K562 (cell line): ENCODE measurements at regions not wholly inside any gene's neighbourhood (a gene's known extent, or its start where the extent isn't known, plus 50 kb on each side); places are given as distances from the start of the nearest gene placed in this dataset.

Experiments used
- ATAC-seq: fragments of 200-7000 bp; cut with Tn5 transposase; 3 replicates; pipeline ENCODE4 v1.9.1; 2020; ENCODE audit warnings: moderate library complexity
- BruUV-seq: library from RNA; stranded (reverse); fragments of 400-500 nt; replicated peaks from 2 replicates; lab custom pipeline; 2021; lab: Mats Ljungman, UMichigan
- CTCF ChIA-PET: fragments of 300-600 bp; formaldehyde crosslinking; extraction: SDS; loops from one replicate; lab custom pipeline; 2021; ENCODE audit warnings: low intra/inter-chr PET ratio; lab: Yijun Ruan, JAX
- POLR2A ChIA-PET: fragments of 300-600, 350-650 bp; sonication (Branson Sonifier 250); formaldehyde crosslinking; extraction: SDS; loops from one replicate; lab custom pipeline; 2021; ENCODE audit warnings: antibody characterized with exemption, inconsistent platforms; lab: Yijun Ruan, JAX
- DNase-seq, 4 experiments: peaks; one replicate each; pipeline versions ENCODE4 v3.0.0 to v3.0.0-alpha.2; 2011 to 2018; ENCODE audit warnings: low spot score in 3 of 4, mixed read lengths in 3 of 4; ENCODE audit errors: extremely low read depth in 1 of 4
- FAIRE-seq: peaks from 2 replicates; lab custom pipeline; 2011; peaks lifted over from hg19 to GRCh38; lab: Jason Lieb, UNC
- H2AFZ ChIP-seq: 2 replicates; pipeline ENCODE4 v1.6.0; 2011; ENCODE audit warnings: low read depth, low read length, control low read depth, inconsistent platforms
- H3K27ac ChIP-seq: fragments of 200-600 bp; 3 replicates; pipeline ENCODE4 v1.8.0; 2011; ENCODE audit warnings: low read depth, mild to moderate bottlenecking, control low read depth, inconsistent platforms, low read length, moderate library complexity, mixed read lengths; ENCODE audit errors: extremely low read depth
- H3K27me3 ChIP-seq, 2 experiments: fragments of 300-600 bp in 1 of 2; 2 replicates in 1 of 2; 3 replicates in 1 of 2; pipeline versions ENCODE4 v1.6.0 to v1.8.0; 2011; ENCODE audit warnings: inconsistent platforms in 2 of 2, low read length in 2 of 2, mild to moderate bottlenecking in 1 of 2, mixed read lengths in 1 of 2, moderate library complexity in 1 of 2; ENCODE audit not compliant: control insufficient read depth in 2 of 2, insufficient read depth in 2 of 2
- H3K36me3 ChIP-seq: fragments of 300-600 bp; 3 replicates; pipeline ENCODE4 v1.8.0; 2011; ENCODE audit warnings: mild to moderate bottlenecking, low read length, inconsistent platforms; ENCODE audit not compliant: control insufficient read depth, insufficient read depth
- H3K4me1 ChIP-seq, 2 experiments: fragments of 200-600 bp in 1 of 2; replicated peaks in 1 of 2; 2 replicates in 1 of 2; 3 replicates in 1 of 2; pipeline versions ENCODE4 v1.5.1 to v1.8.0; 2011; ENCODE audit warnings: inconsistent platforms in 2 of 2, low read length in 2 of 2, mild to moderate bottlenecking in 1 of 2, mixed read lengths in 1 of 2, moderate library complexity in 1 of 2; ENCODE audit not compliant: control insufficient read depth in 2 of 2, insufficient read depth in 2 of 2
- H3K4me2 ChIP-seq: 2 replicates; pipeline ENCODE4 v1.6.1; 2011; ENCODE audit warnings: low read length, control low read depth, inconsistent platforms, mixed read lengths; ENCODE audit not compliant: insufficient read depth
- H3K4me3 ChIP-seq: fragments of 200-600 bp; sonication (generic), shearing (Covaris generic); 2 replicates; pipeline ENCODE4 v1.5.1; 2016; ENCODE audit warnings: control low read depth, inconsistent platforms
- H3K79me2 ChIP-seq: fragments of 200-600 bp; 3 replicates; pipeline ENCODE4 v1.8.0; 2011; ENCODE audit warnings: low read length, inconsistent platforms; ENCODE audit not compliant: control insufficient read depth, insufficient read depth
- H3K9ac ChIP-seq, 2 experiments: 2 replicates each; pipeline versions ENCODE4 v1.6.0 to v1.6.1; 2011; ENCODE audit warnings: low read depth in 2 of 2, low read length in 2 of 2, control low read depth in 1 of 2, inconsistent platforms in 1 of 2, mild to moderate bottlenecking in 1 of 2, mixed read lengths in 1 of 2; ENCODE audit not compliant: insufficient read depth in 1 of 2
- H3K9me1 ChIP-seq: one replicate; pipeline ENCODE4 v1.6.0; 2011; ENCODE audit warnings: inconsistent platforms, mild to moderate bottlenecking, low read length, moderate library complexity; ENCODE audit not compliant: control insufficient read depth, insufficient read depth
- H3K9me3 ChIP-seq: replicated peaks from 2 replicates; pipeline ENCODE4 v1.5.1; 2011; ENCODE audit warnings: low read depth, low read length, inconsistent platforms; ENCODE audit not compliant: control insufficient read depth, insufficient read depth
- H4K20me1 ChIP-seq: replicated peaks from 2 replicates; pipeline ENCODE4 v1.6.1; 2011; ENCODE audit warnings: low read length, inconsistent platforms, mixed read lengths; ENCODE audit not compliant: control insufficient read depth, insufficient read depth
- HNRNPUL1 ChIP-seq: fragments of 200-400 bp; formaldehyde crosslinking; IDR thresholded peaks from 2 replicates; pipeline ENCODE4 v1.6.1; 2017; ENCODE audit warnings: low read length
- MBD2 ChIP-seq: sonication (generic); IDR thresholded peaks from 2 replicates; pipeline ENCODE4 v1.6.1; 2016; ENCODE audit warnings: low read depth, borderline replicate concordance
- MEF2D ChIP-seq: conservative IDR thresholded peaks from 2 replicates; pipeline ENCODE4 v1.6.1; 2016; ENCODE audit warnings: low read depth, missing genetic modification characterization, missing compliant biosample characterization
- MXI1 ChIP-seq: IDR thresholded peaks from 2 replicates; pipeline ENCODE4 v1.6.1; 2011; ENCODE audit warnings: low read depth, mild to moderate bottlenecking, improper control_type of control experiment, low read length
- NCOR1 ChIP-seq: fragments of 450-650 bp; IDR thresholded peaks from 2 replicates; pipeline ENCODE4 v1.6.1; 2016; ENCODE audit warnings: mild to moderate bottlenecking, moderate library complexity
- TBL1XR1 ChIP-seq, 2 experiments: IDR thresholded peaks; 2 replicates each; pipeline ENCODE4 v1.6.1; 2012; ENCODE audit warnings: improper control_type of control experiment in 2 of 2, low read length in 2 of 2, mild to moderate bottlenecking in 1 of 2
- ZNF143 ChIP-seq: sonication (generic); formaldehyde crosslinking; IDR thresholded peaks from 2 replicates; pipeline ENCODE4 v1.9.0; 2022; ENCODE audit warnings: mild to moderate bottlenecking, missing genetic modification reagents
- ZNF165 ChIP-seq: fragments of 250-450 bp; sonication (Bioruptor Pico); IDR thresholded peaks from 2 replicates; pipeline ENCODE4 v1.4.0; 2020; ENCODE audit warnings: borderline replicate concordance
- ZNF197 ChIP-seq: fragments of 200-800 bp; sonication (Bioruptor generic); IDR thresholded peaks from 2 replicates; pipeline ENCODE4 v1.6.1; 2016; ENCODE audit warnings: low read depth, missing genetic modification characterization, missing compliant biosample characterization
- ZNF274 ChIP-seq: IDR thresholded peaks from 2 replicates; pipeline ENCODE4 v1.6.1; 2011; ENCODE audit warnings: low read depth, mild to moderate bottlenecking, low read length, moderate library complexity, borderline replicate concordance
- ZNF584 ChIP-seq: fragments of 200-800 bp; sonication (Bioruptor generic); IDR thresholded peaks from 2 replicates; pipeline ENCODE4 v1.6.1; 2016; ENCODE audit warnings: low read depth, mild to moderate bottlenecking, missing genetic modification characterization, missing compliant biosample characterization
- WGBS: fragments of 100-300 bp; shearing (Covaris generic); methylation state at CpG from one replicate; pipeline ENCODE4 v1.1.6; 2016; ENCODE audit warnings: low coverage, mixed read lengths; ENCODE audit not compliant: insufficient coverage; ENCODE audit errors: missing lambda C conversion rate; 5-methylcytosine and 5-hydroxymethylcytosine counted together
- in situ Hi-C: fragments of 300-500 bp; cut with MboI; formaldehyde crosslinking; loops from 4 replicates; pipeline ENCODE4 v1.15.0; 2018; ENCODE audit warnings: inconsistent platforms, mixed read lengths
- intact Hi-C: fragments of 100-400 bp; cut with micrococcal nuclease; formaldehyde crosslinking; loops from 2 replicates; pipeline ENCODE4 v1.14.2; 2022
- TF ChIP-seq, protein P1 (sequence below), 3 experiments: IDR thresholded peaks in 2 of 3; conservative IDR thresholded peaks in 1 of 3; 2 replicates each; pipeline ENCODE4 v1.5.1; 2011 to 2012; ENCODE audit warnings: low read length in 3 of 3, mild to moderate bottlenecking in 3 of 3, control low read depth in 2 of 3, improper control_type of control experiment in 1 of 3, inconsistent platforms in 1 of 3, low read depth in 1 of 3, mixed read lengths in 1 of 3, moderate library complexity in 1 of 3; ENCODE audit not compliant: insufficient read depth in 2 of 3
- TF ChIP-seq, protein P2 (sequence below): IDR thresholded peaks from 2 replicates; pipeline ENCODE4 v1.6.1; 2011; ENCODE audit warnings: borderline replicate concordance, low read depth, mild to moderate bottlenecking, moderate library complexity, low read length; ENCODE audit not compliant: insufficient read depth, poor library complexity, severe bottlenecking
- TF ChIP-seq, protein P3 (sequence below): fragments of 250-450 bp; sonication (Bioruptor Pico); IDR thresholded peaks from 2 replicates; pipeline ENCODE4 v1.5.0; 2020; ENCODE audit warnings: mild to moderate bottlenecking

DNA sequence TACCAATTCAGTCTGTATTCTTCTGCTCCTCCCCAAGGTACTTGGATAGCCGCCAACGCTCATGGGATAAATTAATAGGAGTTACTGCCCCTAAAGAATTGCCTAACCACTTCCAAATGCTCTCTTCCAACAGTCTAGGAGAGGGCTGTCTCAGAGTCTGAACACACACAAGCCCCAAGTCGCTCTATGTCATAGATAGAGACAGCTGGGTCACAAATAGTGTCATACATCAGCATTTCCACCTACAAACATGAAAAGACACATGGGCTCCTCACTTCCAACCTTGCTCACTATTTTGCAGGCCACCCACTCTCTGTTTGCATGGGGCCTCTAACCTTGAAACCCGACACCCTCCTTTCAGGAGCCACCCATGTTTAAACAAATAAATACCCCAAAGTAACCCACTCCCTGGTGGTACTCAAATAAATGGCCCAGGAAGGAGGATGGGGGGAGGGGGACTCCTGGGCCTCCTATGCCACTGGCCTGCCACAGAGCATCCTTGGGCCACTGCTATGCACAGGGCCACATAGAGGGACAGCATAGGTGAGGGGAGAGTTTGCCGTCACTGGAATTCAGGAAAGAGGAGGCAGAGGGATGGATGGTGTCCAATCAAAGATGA lies 265.9 kb downstream of the SOX9 start:
- H3K27ac ChIP-seq: no peak overlapping the region
- intact Hi-C loops (no loop called here), in situ Hi-C loops (no loop called here)
- H4K20me1 ChIP-seq: no peaks in the 10 kb centered on the region
- WGBS: 0% methylated on average over 5 of the region's 5 CpGs
- H3K9ac ChIP-seq: no peak overlapping the region
- H3K79me2 ChIP-seq: no peaks in the 10 kb centered on the region
- no peaks in the 10 kb centered on the region for H3K9me1 ChIP-seq
- H3K4me3 ChIP-seq: no peak overlapping the region
- FAIRE-seq: no peak
- no peaks in the 10 kb centered on the region; a peak in 1 of 5 replicates for H3K27me3 ChIP-seq
- no peak overlapping the region for H3K4me2 ChIP-seq
- H3K36me3 ChIP-seq: no peaks in the 10 kb centered on the region
- CTCF ChIA-PET: no interaction called here
- DNase-seq: no peak
- no peak for ATAC-seq
- BruUV-seq: no TSS peak
- H2AFZ ChIP-seq: no peak overlapping the region
- no peaks in the 10 kb centered on the region for H3K4me1 ChIP-seq
- no peaks in the 10 kb centered on the region for H3K9me3 ChIP-seq
- POLR2A ChIA-PET: interaction anchor here (0.8 kb wide), 1 partner anchor 10 kb away, joined by 4 read pairs; no protein-coding TSS in a partner anchor
- TF ChIP-seq MEF2D (tag) (no peak), ZNF274 (no peak), TBL1XR1 (IDR thresholded peaks at IDR 0.05; ENCODE audit: low read length in 2 of 2) (no peak), ZNF165 (CRISPR knock-in tag) (no peak), MXI1 (no peak), ZNF197 (CRISPR knock-in tag) (no peak), ZNF584 (CRISPR knock-in tag) (no peak), HNRNPUL1 (no peak), MBD2 (no peak), NCOR1 (no peak), ZNF143 (CRISPR knock-in tag) (no peak)
- TF ChIP-seq, protein P1, sequence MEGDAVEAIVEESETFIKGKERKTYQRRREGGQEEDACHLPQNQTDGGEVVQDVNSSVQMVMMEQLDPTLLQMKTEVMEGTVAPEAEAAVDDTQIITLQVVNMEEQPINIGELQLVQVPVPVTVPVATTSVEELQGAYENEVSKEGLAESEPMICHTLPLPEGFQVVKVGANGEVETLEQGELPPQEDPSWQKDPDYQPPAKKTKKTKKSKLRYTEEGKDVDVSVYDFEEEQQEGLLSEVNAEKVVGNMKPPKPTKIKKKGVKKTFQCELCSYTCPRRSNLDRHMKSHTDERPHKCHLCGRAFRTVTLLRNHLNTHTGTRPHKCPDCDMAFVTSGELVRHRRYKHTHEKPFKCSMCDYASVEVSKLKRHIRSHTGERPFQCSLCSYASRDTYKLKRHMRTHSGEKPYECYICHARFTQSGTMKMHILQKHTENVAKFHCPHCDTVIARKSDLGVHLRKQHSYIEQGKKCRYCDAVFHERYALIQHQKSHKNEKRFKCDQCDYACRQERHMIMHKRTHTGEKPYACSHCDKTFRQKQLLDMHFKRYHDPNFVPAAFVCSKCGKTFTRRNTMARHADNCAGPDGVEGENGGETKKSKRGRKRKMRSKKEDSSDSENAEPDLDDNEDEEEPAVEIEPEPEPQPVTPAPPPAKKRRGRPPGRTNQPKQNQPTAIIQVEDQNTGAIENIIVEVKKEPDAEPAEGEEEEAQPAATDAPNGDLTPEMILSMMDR (IDR thresholded peaks at IDR 0.05 in 2 of 3, conservative IDR thresholded peaks at IDR 0.05 in 1 of 3; ENCODE audit: insufficient read depth in 2 of 3, low read depth in 1 of 3, low read length in 3 of 3): no peak
- TF ChIP-seq, protein P2, sequence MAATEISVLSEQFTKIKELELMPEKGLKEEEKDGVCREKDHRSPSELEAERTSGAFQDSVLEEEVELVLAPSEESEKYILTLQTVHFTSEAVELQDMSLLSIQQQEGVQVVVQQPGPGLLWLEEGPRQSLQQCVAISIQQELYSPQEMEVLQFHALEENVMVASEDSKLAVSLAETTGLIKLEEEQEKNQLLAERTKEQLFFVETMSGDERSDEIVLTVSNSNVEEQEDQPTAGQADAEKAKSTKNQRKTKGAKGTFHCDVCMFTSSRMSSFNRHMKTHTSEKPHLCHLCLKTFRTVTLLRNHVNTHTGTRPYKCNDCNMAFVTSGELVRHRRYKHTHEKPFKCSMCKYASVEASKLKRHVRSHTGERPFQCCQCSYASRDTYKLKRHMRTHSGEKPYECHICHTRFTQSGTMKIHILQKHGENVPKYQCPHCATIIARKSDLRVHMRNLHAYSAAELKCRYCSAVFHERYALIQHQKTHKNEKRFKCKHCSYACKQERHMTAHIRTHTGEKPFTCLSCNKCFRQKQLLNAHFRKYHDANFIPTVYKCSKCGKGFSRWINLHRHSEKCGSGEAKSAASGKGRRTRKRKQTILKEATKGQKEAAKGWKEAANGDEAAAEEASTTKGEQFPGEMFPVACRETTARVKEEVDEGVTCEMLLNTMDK: no peak
- TF ChIP-seq, protein P3, sequence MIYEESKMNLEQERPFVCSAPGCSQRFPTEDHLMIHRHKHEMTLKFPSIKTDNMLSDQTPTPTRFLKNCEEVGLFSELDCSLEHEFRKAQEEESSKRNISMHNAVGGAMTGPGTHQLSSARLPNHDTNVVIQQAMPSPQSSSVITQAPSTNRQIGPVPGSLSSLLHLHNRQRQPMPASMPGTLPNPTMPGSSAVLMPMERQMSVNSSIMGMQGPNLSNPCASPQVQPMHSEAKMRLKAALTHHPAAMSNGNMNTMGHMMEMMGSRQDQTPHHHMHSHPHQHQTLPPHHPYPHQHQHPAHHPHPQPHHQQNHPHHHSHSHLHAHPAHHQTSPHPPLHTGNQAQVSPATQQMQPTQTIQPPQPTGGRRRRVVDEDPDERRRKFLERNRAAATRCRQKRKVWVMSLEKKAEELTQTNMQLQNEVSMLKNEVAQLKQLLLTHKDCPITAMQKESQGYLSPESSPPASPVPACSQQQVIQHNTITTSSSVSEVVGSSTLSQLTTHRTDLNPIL (CRISPR knock-in tag): no peak
- TF ChIP-seq, all 486 proteins: peak for 0
